OCI-LY3 (cell line): ENCODE measurements at regions not wholly inside any gene's neighbourhood (a gene's known extent, or its start where the extent isn't known, plus 50 kb on each side); places are given as distances from the start of the nearest gene placed in this dataset.

Experiments used
- CTCF ChIP-seq: fragments of 200-600, 300-600 bp; sonication (generic); IDR thresholded peaks from 2 replicates; pipeline ENCODE4 v1.5.1; 2014; ENCODE audit warnings: antibody characterized with exemption, low read length, low read depth
- EZH2phosphoT487 ChIP-seq: fragments of 200-600 bp; shearing (Covaris generic); IDR thresholded peaks from 2 replicates; pipeline ENCODE4 v1.6.1; 2018; ENCODE audit warnings: antibody characterized with exemption, mixed run types, low read depth

DNA sequence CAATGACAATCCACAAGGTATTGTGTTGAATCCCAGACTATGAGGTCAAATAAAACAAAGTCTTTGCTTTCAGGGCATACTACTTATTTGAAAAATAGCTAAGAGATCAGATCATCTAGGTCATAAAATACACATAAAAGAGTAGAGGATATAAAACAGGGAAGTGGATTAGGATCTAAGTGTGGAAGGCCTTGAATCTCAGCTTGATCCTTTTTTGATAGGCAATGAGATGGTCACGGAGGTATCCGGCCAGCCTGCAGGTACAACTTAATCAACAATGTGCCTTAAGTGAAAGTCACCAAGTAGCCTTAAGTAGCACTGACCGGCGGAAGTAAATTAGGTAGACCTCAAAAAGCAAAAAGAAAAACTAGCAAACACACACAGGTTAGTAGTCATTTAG is 901.7 kb downstream of the KCNJ2 start:
- no peak for TF ChIP-seq CTCF
- TF ChIP-seq EZH2phosphoT487, result no peak
